ENCODE measurements at regions not wholly inside any gene's neighbourhood (a gene's known extent, or its start where the extent isn't known, plus 50 kb on each side); places are given as distances from the start of the nearest gene placed in this dataset.

- intact Hi-C loops (cut with micrococcal nuclease), result no loop called here
- H3K36me3 Mint-ChIP-seq (ENCODE audit: low read depth), result no peaks in the 10 kb centered on the region
- H3K4me1 Mint-ChIP-seq (ENCODE audit: low read depth), result peaks cover 72% of the 10 kb centered on the region
- H3K27me3 Mint-ChIP-seq, result no peaks in the 10 kb centered on the region
- peak overlapping the region; percentile 59 for H3K27ac Mint-ChIP-seq
- H3K4me3 Mint-ChIP-seq, result no peak overlapping the region
- no peaks in the 10 kb centered on the region for H3K9me3 Mint-ChIP-seq
Measured at GRCh38 chr2:8412586-8412985, 269.3 kb upstream of the ID2 start.

- H3K4me1 Mint-ChIP-seq (ENCODE audit: low read depth), result peaks cover 69% of the 10 kb centered on the region
- H3K27ac Mint-ChIP-seq, result peak overlapping the region; percentile 13
- no peaks in the 10 kb centered on the region for H3K9me3 Mint-ChIP-seq
- H3K27me3 Mint-ChIP-seq, result no peaks in the 10 kb centered on the region
- intact Hi-C loops (cut with micrococcal nuclease), result no loop called here
- no peak overlapping the region for H3K4me3 Mint-ChIP-seq
- no peaks in the 10 kb centered on the region for H3K36me3 Mint-ChIP-seq (ENCODE audit: low read depth)
Measured at GRCh38 chr2:8413589-8414135, 268.2 kb upstream of the ID2 start.

- Mint-ChIP-seq H3K9me3 (no peaks in the 10 kb centered on the region), H3K4me3 (no peak overlapping the region), H3K27me3 (no peaks in the 10 kb centered on the region), H3K4me1 (ENCODE audit: low read depth) (peaks cover 54% of the 10 kb centered on the region), H3K27ac (no peak overlapping the region), H3K36me3 (ENCODE audit: low read depth) (no peaks in the 10 kb centered on the region)
- intact Hi-C loops (cut with micrococcal nuclease), result no loop called here
Measured at GRCh38 chr2:8414946-8415879, 266.6 kb upstream of the ID2 start.

GRCh38 chr2:8416001-8416571 is 265.8 kb upstream of the ID2 start:
- H3K4me3 Mint-ChIP-seq, result no peak overlapping the region
- H3K27me3 Mint-ChIP-seq, result peaks cover 3% of the 10 kb centered on the region
- H3K36me3 Mint-ChIP-seq (ENCODE audit: low read depth), result no peaks in the 10 kb centered on the region
- H3K4me1 Mint-ChIP-seq (ENCODE audit: low read depth), result peaks cover 48% of the 10 kb centered on the region
- intact Hi-C loops (cut with micrococcal nuclease), result no loop called here
- no peak overlapping the region for H3K27ac Mint-ChIP-seq
- H3K9me3 Mint-ChIP-seq, result no peaks in the 10 kb centered on the region

GRCh38 chr2:8416849-8417832 is 264.7 kb upstream of the ID2 start:
- Mint-ChIP-seq H3K9me3 (no peaks in the 10 kb centered on the region), H3K27me3 (peaks cover 3% of the 10 kb centered on the region), H3K4me1 (ENCODE audit: low read depth) (peaks cover 43% of the 10 kb centered on the region), H3K27ac (no peak overlapping the region), H3K4me3 (no peak overlapping the region), H3K36me3 (ENCODE audit: low read depth) (no peaks in the 10 kb centered on the region)
- intact Hi-C loops (cut with micrococcal nuclease), result no loop called here

GRCh38 chr2:8418721-8419120 is 263.1 kb upstream of the ID2 start:
- Mint-ChIP-seq H3K4me3 (no peak overlapping the region), H3K27ac (no peak overlapping the region), H3K36me3 (ENCODE audit: low read depth) (no peaks in the 10 kb centered on the region), H3K4me1 (ENCODE audit: low read depth) (peaks cover 32% of the 10 kb centered on the region), H3K27me3 (peaks cover 4% of the 10 kb centered on the region), H3K9me3 (no peaks in the 10 kb centered on the region)
- intact Hi-C loops (cut with micrococcal nuclease), result no loop called here

GRCh38 chr2:8421658-8422449 is 260.0 kb upstream of the ID2 start:
- intact Hi-C loops (cut with micrococcal nuclease), result no loop called here
- Mint-ChIP-seq H3K4me3 (no peak overlapping the region), H3K27me3 (peaks cover 4% of the 10 kb centered on the region), H3K27ac (peak overlapping the region; percentile 17), H3K9me3 (no peaks in the 10 kb centered on the region), H3K36me3 (ENCODE audit: low read depth) (no peaks in the 10 kb centered on the region), H3K4me1 (ENCODE audit: low read depth) (peaks cover 24% of the 10 kb centered on the region)

- Mint-ChIP-seq H3K36me3 (ENCODE audit: low read depth) (no peaks in the 10 kb centered on the region), H3K27me3 (peaks cover 4% of the 10 kb centered on the region), H3K9me3 (no peaks in the 10 kb centered on the region), H3K4me1 (ENCODE audit: low read depth) (peaks cover 29% of the 10 kb centered on the region), H3K27ac (no peak overlapping the region), H3K4me3 (no peak overlapping the region)
- intact Hi-C loops (cut with micrococcal nuclease), result no loop called here
Measured at GRCh38 chr2:8422450-8422800, 259.4 kb upstream of the ID2 start.

GRCh38 chr2:8424997-8425900 is 256.6 kb upstream of the ID2 start:
- Mint-ChIP-seq H3K27ac (no peak overlapping the region), H3K36me3 (ENCODE audit: low read depth) (no peaks in the 10 kb centered on the region), H3K27me3 (peaks cover 4% of the 10 kb centered on the region), H3K9me3 (no peaks in the 10 kb centered on the region), H3K4me1 (ENCODE audit: low read depth) (peaks cover 49% of the 10 kb centered on the region), H3K4me3 (no peak overlapping the region)
- intact Hi-C loops (cut with micrococcal nuclease), result no loop called here

GRCh38 chr2:8426550-8426949 is 255.3 kb upstream of the ID2 start:
- Mint-ChIP-seq H3K36me3 (ENCODE audit: low read depth) (no peaks in the 10 kb centered on the region), H3K4me3 (no peak overlapping the region), H3K27me3 (peaks cover 1% of the 10 kb centered on the region), H3K27ac (no peak overlapping the region), H3K4me1 (ENCODE audit: low read depth) (peaks cover 49% of the 10 kb centered on the region), H3K9me3 (no peaks in the 10 kb centered on the region)
- intact Hi-C loops (cut with micrococcal nuclease), result no loop called here

- intact Hi-C loops (cut with micrococcal nuclease), result no loop called here
- no peaks in the 10 kb centered on the region for H3K9me3 Mint-ChIP-seq
- no peak overlapping the region for H3K4me3 Mint-ChIP-seq
- H3K27me3 Mint-ChIP-seq, result peaks cover under 1% of the 10 kb centered on the region
- H3K27ac Mint-ChIP-seq, result no peak overlapping the region
- no peaks in the 10 kb centered on the region for H3K36me3 Mint-ChIP-seq (ENCODE audit: low read depth)
- H3K4me1 Mint-ChIP-seq (ENCODE audit: low read depth), result peaks cover 44% of the 10 kb centered on the region
Measured at GRCh38 chr2:8427211-8427610, 254.6 kb upstream of the ID2 start.

GRCh38 chr2:8430628-8431027 is 251.2 kb upstream of the ID2 start:
- Mint-ChIP-seq H3K4me3 (no peak overlapping the region), H3K36me3 (ENCODE audit: low read depth) (no peaks in the 10 kb centered on the region), H3K9me3 (no peaks in the 10 kb centered on the region), H3K4me1 (ENCODE audit: low read depth) (peaks cover 61% of the 10 kb centered on the region), H3K27me3 (no peaks in the 10 kb centered on the region), H3K27ac (no peak overlapping the region)
- intact Hi-C loops (cut with micrococcal nuclease), result no loop called here

All from dendritic cell treated with granulocyte-macrophage colony-stimulating factor and Interleukin-4, amounts not matched to agents 40 ng/mL and 50 ng/mL, for 4 days (primary cell).